Esophagus squamous epithelium (tissue), 4 donors: ENCODE measurements at regions not wholly inside any gene's neighbourhood (a gene's known extent, or its start where the extent isn't known, plus 50 kb on each side); places are given as distances from the start of the nearest gene placed in this dataset.

Source experiments
- POLR2A ChIP-seq, 4 donors: fragments of 450-650 bp; IDR thresholded peaks; one replicate each; pipeline ENCODE4 v1.6.1; 2017; ENCODE audit warnings: antibody characterized with exemption in 4 of 4, mild to moderate bottlenecking in 4 of 4, moderate library complexity in 3 of 4
- TF ChIP-seq, protein P1 (sequence below), 6 experiments: fragments of 450-650 bp in 4 of 6; fragments of 200-600 bp in 2 of 6; sonication (generic) in 2 of 6; IDR thresholded peaks; one replicate each; pipeline ENCODE4 v1.5.1; 2016 to 2019; ENCODE audit warnings: antibody characterized with exemption in 6 of 6, mild to moderate bottlenecking in 4 of 6, moderate library complexity in 4 of 6

DNA sequence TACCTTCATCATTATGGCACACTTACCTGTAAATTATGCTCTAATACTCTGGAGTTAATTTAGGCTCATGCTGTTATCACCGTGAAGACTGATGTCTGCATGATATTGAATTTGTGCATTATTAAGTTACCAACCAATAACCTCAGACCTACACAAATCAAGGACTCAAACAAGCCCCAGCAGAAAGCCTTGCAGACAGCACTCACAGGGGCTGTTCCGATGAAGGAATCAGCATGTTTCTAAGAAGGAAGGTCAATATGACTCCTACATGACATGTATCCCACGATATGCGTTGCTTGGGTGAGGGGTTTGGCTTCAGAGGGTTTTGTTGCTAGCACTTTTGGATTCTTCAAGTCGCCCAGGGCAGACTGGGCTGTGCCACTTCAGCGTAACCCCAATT is 1071.2 kb upstream of the SLC10A2 start:
- TF ChIP-seq POLR2A (IDR thresholded peaks at IDR 0.05) = no peak
- TF ChIP-seq, protein P1, sequence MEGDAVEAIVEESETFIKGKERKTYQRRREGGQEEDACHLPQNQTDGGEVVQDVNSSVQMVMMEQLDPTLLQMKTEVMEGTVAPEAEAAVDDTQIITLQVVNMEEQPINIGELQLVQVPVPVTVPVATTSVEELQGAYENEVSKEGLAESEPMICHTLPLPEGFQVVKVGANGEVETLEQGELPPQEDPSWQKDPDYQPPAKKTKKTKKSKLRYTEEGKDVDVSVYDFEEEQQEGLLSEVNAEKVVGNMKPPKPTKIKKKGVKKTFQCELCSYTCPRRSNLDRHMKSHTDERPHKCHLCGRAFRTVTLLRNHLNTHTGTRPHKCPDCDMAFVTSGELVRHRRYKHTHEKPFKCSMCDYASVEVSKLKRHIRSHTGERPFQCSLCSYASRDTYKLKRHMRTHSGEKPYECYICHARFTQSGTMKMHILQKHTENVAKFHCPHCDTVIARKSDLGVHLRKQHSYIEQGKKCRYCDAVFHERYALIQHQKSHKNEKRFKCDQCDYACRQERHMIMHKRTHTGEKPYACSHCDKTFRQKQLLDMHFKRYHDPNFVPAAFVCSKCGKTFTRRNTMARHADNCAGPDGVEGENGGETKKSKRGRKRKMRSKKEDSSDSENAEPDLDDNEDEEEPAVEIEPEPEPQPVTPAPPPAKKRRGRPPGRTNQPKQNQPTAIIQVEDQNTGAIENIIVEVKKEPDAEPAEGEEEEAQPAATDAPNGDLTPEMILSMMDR (IDR thresholded peaks at IDR 0.05) = no peak
